ENCODE measurements at regions not wholly inside any gene's neighbourhood (a gene's known extent, or its start where the extent isn't known, plus 50 kb on each side); places are given as distances from the start of the nearest gene placed in this dataset.

- Histone ChIP-seq H3K9me3 (no peaks in the 10 kb centered on the region), H3K4me3 (no peak overlapping the region), H3K36me3 (no peaks in the 10 kb centered on the region), H3K27me3 (no peaks in the 10 kb centered on the region), H3K4me1 (no peaks in the 10 kb centered on the region), H3K27ac (no peak overlapping the region)
- TF ChIP-seq, protein P1, sequence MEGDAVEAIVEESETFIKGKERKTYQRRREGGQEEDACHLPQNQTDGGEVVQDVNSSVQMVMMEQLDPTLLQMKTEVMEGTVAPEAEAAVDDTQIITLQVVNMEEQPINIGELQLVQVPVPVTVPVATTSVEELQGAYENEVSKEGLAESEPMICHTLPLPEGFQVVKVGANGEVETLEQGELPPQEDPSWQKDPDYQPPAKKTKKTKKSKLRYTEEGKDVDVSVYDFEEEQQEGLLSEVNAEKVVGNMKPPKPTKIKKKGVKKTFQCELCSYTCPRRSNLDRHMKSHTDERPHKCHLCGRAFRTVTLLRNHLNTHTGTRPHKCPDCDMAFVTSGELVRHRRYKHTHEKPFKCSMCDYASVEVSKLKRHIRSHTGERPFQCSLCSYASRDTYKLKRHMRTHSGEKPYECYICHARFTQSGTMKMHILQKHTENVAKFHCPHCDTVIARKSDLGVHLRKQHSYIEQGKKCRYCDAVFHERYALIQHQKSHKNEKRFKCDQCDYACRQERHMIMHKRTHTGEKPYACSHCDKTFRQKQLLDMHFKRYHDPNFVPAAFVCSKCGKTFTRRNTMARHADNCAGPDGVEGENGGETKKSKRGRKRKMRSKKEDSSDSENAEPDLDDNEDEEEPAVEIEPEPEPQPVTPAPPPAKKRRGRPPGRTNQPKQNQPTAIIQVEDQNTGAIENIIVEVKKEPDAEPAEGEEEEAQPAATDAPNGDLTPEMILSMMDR (IDR thresholded peaks at IDR 0.05): no peak
- TF ChIP-seq POLR2A (IDR thresholded peaks at IDR 0.05): no peak
- ATAC-seq: no peak
- intact Hi-C loops (cut with DNase I): no loop called here
- no peak for DNase-seq
- WGBS (ENCODE audit: insufficient coverage, low coverage, low lambda C conversion rate, missing lambda C conversion rate): 50% methylated on average over 1 of the region's 1 CpG
Observed at GRCh38 chr21:35236090-35236489, 187.0 kb upstream of the RUNX1 start.

DNA sequence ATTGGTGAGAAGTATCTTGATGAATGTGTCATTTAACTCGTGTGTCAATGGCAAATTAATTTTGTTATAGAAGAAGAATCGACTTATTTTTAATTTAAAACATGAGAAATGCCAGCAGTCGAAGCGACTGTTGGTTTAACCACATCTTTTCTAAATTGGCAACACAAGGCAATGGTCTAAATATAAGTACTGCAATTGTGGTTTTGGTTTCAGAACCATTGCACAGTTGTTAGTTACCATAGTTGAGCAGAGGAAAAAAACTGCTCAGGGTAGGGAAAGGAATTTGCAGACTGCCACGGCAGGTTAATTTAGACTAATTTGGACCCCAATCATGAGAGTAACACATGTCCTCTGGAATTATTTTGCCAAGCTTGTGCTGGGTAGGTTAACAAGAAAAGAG, 185.6 kb upstream of the RUNX1 start:
- 36% methylated on average over 5 of the region's 5 CpGs for WGBS (ENCODE audit: insufficient coverage, low coverage, low lambda C conversion rate, missing lambda C conversion rate)
- intact Hi-C loops (cut with DNase I): no loop called here
- Histone ChIP-seq H3K36me3 (no peaks in the 10 kb centered on the region), H3K4me1 (no peaks in the 10 kb centered on the region), H3K9me3 (no peaks in the 10 kb centered on the region), H3K27me3 (no peaks in the 10 kb centered on the region), H3K4me3 (no peak overlapping the region), H3K27ac (no peak overlapping the region)
- no peak for TF ChIP-seq POLR2A (IDR thresholded peaks at IDR 0.05)
- TF ChIP-seq, protein P1 (IDR thresholded peaks at IDR 0.05): no peak
- no peak for DNase-seq
- no peak for ATAC-seq

DNA sequence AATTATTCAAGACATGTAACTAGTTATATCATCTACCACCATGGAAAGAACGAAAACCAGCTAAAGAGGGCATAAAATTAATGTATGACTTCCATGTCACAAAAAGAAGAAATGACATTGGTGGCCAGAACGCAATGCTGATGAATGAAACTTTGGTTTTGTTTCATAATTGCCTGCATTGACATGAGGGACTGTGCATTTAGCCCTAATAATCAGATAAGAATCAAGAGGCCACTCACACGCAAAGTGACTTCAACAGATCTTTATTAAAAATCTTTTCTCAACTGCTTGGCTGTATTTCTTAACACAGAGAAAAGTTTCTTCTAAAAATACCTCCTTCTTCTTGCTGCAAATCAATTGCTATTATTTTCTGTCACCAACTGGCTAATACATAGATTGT, 184.7 kb upstream of the RUNX1 start:
- no peaks in the 10 kb centered on the region for H3K27me3 ChIP-seq
- WGBS (ENCODE audit: insufficient coverage, low coverage, low lambda C conversion rate, missing lambda C conversion rate): 90% methylated on average over 3 of the region's 3 CpGs
- intact Hi-C loops (cut with DNase I): no loop called here
- H3K27ac ChIP-seq: no peak overlapping the region
- H3K4me3 ChIP-seq: no peak overlapping the region
- ATAC-seq: no peak
- no peak for TF ChIP-seq POLR2A (IDR thresholded peaks at IDR 0.05)
- TF ChIP-seq, protein P1 (IDR thresholded peaks at IDR 0.05): no peak
- no peak for DNase-seq
- no peaks in the 10 kb centered on the region for H3K36me3 ChIP-seq
- no peaks in the 10 kb centered on the region for H3K9me3 ChIP-seq
- H3K4me1 ChIP-seq: no peaks in the 10 kb centered on the region

DNA sequence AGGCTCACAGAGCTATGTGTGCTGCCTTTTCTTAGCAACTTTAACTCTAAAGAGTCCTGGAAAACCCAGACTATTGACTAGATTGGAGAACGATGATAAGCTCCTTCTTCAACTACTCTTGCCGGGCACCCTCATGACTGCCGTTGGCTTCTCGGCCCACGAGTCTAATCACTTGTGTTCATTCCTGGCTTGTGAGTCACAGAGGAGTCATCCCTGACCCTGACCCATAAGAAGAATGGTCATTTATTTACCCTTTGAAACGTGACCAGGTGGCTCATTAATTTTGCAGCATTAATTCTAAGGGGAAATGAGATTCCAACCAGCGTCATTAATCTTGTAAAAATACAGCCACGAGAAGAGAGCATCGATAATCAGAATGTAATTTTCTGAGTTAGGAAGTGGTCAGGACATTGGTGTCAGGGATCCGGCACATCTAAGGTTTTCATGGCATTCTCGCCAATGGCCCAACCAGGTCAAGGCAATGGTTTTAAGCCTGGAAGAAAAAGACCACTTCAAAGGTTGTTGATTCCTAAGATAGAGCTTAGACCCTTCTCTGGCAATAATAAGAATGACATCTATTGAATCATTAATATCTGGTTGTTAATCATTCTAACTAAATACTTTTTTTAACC, 183.6 kb upstream of the RUNX1 start:
- Histone ChIP-seq H3K27ac (no peak overlapping the region), H3K4me3 (no peak overlapping the region), H3K27me3 (no peaks in the 10 kb centered on the region), H3K36me3 (no peaks in the 10 kb centered on the region), H3K9me3 (no peaks in the 10 kb centered on the region), H3K4me1 (no peaks in the 10 kb centered on the region)
- TF ChIP-seq, protein P1 (IDR thresholded peaks at IDR 0.05): no peak
- no peak for TF ChIP-seq POLR2A (IDR thresholded peaks at IDR 0.05)
- DNase-seq: no peak
- intact Hi-C loops (cut with DNase I): no loop called here
- 77% methylated on average over 10 of the region's 11 CpGs for WGBS (ENCODE audit: insufficient coverage, low coverage, low lambda C conversion rate, missing lambda C conversion rate)
- ATAC-seq: no peak

DNA sequence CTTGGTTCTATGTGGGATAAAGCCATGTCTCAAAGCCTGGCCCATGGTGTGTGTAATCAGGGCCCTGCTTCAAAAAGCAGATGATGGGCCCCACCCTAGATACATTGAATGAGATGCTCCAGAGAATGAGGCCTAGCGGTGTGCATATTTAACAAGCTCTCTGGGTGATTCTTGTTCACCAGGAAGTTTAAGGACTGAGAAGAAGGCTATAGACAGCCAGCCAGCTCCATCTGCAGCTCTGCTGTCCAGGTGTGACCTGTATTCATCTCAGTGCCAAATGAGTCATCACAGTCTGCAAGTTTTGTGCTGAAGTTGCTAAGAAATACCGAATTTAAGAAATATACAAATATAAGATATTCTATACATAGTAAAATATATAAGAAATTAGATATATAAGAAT, 182.0 kb upstream of the RUNX1 start:
- no peaks in the 10 kb centered on the region for H3K36me3 ChIP-seq
- TF ChIP-seq, protein P1 (IDR thresholded peaks at IDR 0.05): no peak
- no peak for TF ChIP-seq POLR2A (IDR thresholded peaks at IDR 0.05)
- 71% methylated on average over 2 of the region's 2 CpGs for WGBS (ENCODE audit: insufficient coverage, low coverage, low lambda C conversion rate, missing lambda C conversion rate)
- no peaks in the 10 kb centered on the region for H3K9me3 ChIP-seq
- DNase-seq (no peak), ATAC-seq (no peak)
- H3K4me3 ChIP-seq: no peak overlapping the region
- peaks cover 0 to 12% (median 4%) of the 10 kb centered on the region in 4 donors for H3K4me1 ChIP-seq
- intact Hi-C loops (cut with DNase I): no loop called here
- H3K27me3 ChIP-seq: no peaks in the 10 kb centered on the region
- H3K27ac ChIP-seq: no peak overlapping the region
